ENCODE measurements at regions not wholly inside any gene's neighbourhood (a gene's known extent, or its start where the extent isn't known, plus 50 kb on each side); places are given as distances from the start of the nearest gene placed in this dataset.

- in situ Hi-C loops (cut with HindIII; ENCODE audit: low sequenced_read_pairs) = no loop called here
- no peak overlapping the region for H3K4me3 ChIP-seq (ENCODE audit: low read depth, low read length)
- TF ChIP-seq CTCF (IDR thresholded peaks at IDR 0.05; ENCODE audit: low read depth, low read length) = no peak
- DNase-seq (ENCODE audit: low read depth, low spot score) = no peak
Measured at GRCh38 chr1:8136766-8137165, 110.7 kb upstream of the ERRFI1 start.

- H3K4me3 ChIP-seq (ENCODE audit: low read depth, low read length) = no peak overlapping the region
- in situ Hi-C loops (cut with HindIII; ENCODE audit: low sequenced_read_pairs) = no loop called here
- DNase-seq (ENCODE audit: low read depth, low spot score) = no peak
- no peak for TF ChIP-seq CTCF (IDR thresholded peaks at IDR 0.05; ENCODE audit: low read depth, low read length)
Measured at GRCh38 chr1:8135250-8135649, 109.1 kb upstream of the ERRFI1 start.

- H3K4me3 ChIP-seq (ENCODE audit: low read depth, low read length) = no peak overlapping the region
- in situ Hi-C loops (cut with HindIII; ENCODE audit: low sequenced_read_pairs) = no loop called here
- DNase-seq (ENCODE audit: low read depth, low spot score) = peak; percentile 41
Measured at GRCh38 chr1:8134546-8135235, 108.6 kb upstream of the ERRFI1 start.

GRCh38 chr1:8133657-8134430 is 107.7 kb upstream of the ERRFI1 start:
- DNase-seq (ENCODE audit: low read depth, low spot score) = peak; percentile 98
- in situ Hi-C loops (cut with HindIII; ENCODE audit: low sequenced_read_pairs) = no loop called here
- H3K4me3 ChIP-seq (ENCODE audit: low read depth, low read length) = no peak overlapping the region
- no peak for TF ChIP-seq CTCF (IDR thresholded peaks at IDR 0.05; ENCODE audit: low read depth, low read length)

More at GRCh38 chr1:8134546-8135235, 108.6 kb upstream of the ERRFI1 start:
- TF ChIP-seq CTCF (IDR thresholded peaks at IDR 0.05; ENCODE audit: low read depth, low read length) = no peak

- TF ChIP-seq CTCF (IDR thresholded peaks at IDR 0.05; ENCODE audit: low read depth, low read length) = no peak
- no peak for DNase-seq (ENCODE audit: low read depth, low spot score)
- in situ Hi-C loops (cut with HindIII; ENCODE audit: low sequenced_read_pairs) = no loop called here
- no peak overlapping the region for H3K4me3 ChIP-seq (ENCODE audit: low read depth, low read length)
Measured at GRCh38 chr1:8133190-8133589, 107.1 kb upstream of the ERRFI1 start.

DNA sequence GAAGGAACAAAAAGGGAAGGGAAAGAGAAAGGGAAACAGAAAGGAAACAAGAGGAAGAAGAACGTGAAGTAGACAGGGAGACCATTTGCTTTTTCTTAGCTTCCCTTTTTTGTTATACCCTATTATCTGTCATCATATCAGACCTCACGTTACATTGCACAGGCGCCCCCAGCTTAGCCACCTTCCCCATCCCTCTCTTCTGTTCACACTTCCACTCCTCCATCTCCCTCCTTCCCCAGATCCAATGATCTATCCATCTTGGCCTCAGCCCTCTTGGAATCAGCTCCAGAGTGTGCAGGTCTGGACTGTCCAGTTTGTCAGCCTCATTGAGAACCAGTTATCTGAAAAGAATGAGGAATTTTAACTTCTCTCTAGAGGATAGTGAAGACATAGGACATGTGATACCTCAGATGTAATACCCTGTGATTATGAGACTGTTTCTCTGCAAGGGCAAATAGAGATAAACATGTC is 101.1 kb upstream of the ERRFI1 start:
- TF ChIP-seq CTCF (IDR thresholded peaks at IDR 0.05; ENCODE audit: low read depth, low read length) = no peak
- H3K4me3 ChIP-seq (ENCODE audit: low read depth, low read length) = no peak overlapping the region
- in situ Hi-C loops (cut with HindIII; ENCODE audit: low sequenced_read_pairs) = no loop called here
- no peak for DNase-seq (ENCODE audit: low read depth, low spot score)

Measured in astrocyte of the spinal cord (primary cell).